PC-3 (cell line): ENCODE measurements at regions not wholly inside any gene's neighbourhood (a gene's known extent, or its start where the extent isn't known, plus 50 kb on each side); places are given as distances from the start of the nearest gene placed in this dataset.

Experiments used
- ATAC-seq: fragments of 200-7000 bp; cut with Tn5 transposase; 2 replicates; pipeline ENCODE4 v1.9.1; 2020; ENCODE audit warnings: mild to moderate bottlenecking, moderate library complexity
- BruUV-seq: library from RNA; stranded (reverse); fragments of 400-500 nt; replicated peaks from 2 replicates; lab custom pipeline; 2021; lab: Mats Ljungman, UMichigan
- CTCF ChIA-PET: fragments of 300-600 bp; sonication (Branson Sonifier 250); formaldehyde crosslinking; loops from one replicate; lab custom pipeline; 2022; ENCODE audit warnings: antibody characterized with exemption; lab: Charles Lee
- POLR2A ChIA-PET: fragments of 300-600 bp; sonication (Branson Sonifier 250); formaldehyde crosslinking; loops from one replicate; lab custom pipeline; 2022; ENCODE audit warnings: antibody characterized with exemption; ENCODE audit not compliant: unreplicated experiment; lab: Charles Lee
- DNase-seq: peaks from one replicate; pipeline ENCODE4 v3.0.0-alpha.2; 2015
- H2AFZ ChIP-seq: fragments of 300-600 bp; sonication (generic); 2 replicates; pipeline ENCODE4 v1.6.0; 2016; ENCODE audit warnings: antibody characterized with exemption, low read length
- H3F3A ChIP-seq: fragments of 300-600 bp; sonication (generic); one replicate; pipeline ENCODE4 v1.6.0; 2017; ENCODE audit warnings: antibody characterized with exemption, low read length, control low read depth, mild to moderate bottlenecking; ENCODE audit not compliant: unreplicated experiment
- H3K27ac ChIP-seq: fragments of 300-600 bp; sonication (generic); 2 replicates; pipeline ENCODE4 v1.5.1; 2016; ENCODE audit warnings: mild to moderate bottlenecking, low read length
- H3K27me3 ChIP-seq: fragments of 300-600 bp; sonication (generic); 2 replicates; pipeline ENCODE4 v1.6.1; 2016; ENCODE audit warnings: low read length, mixed read lengths
- H3K36me3 ChIP-seq: fragments of 300-600 bp; sonication (generic); 2 replicates; pipeline ENCODE4 v1.6.1; 2016; ENCODE audit warnings: low read depth, mixed run types, low read length, mixed read lengths
- H3K4me1 ChIP-seq: fragments of 300-600 bp; sonication (generic); 2 replicates; pipeline ENCODE4 v1.5.1; 2016; ENCODE audit warnings: low read length; ENCODE audit not compliant: insufficient read depth
- H3K4me2 ChIP-seq: fragments of 300-600 bp; sonication (generic); 2 replicates; pipeline ENCODE4 v1.6.0; 2016; ENCODE audit warnings: low read length
- H3K4me3 ChIP-seq: fragments of 300-600 bp; sonication (generic); 2 replicates; pipeline ENCODE4 v1.5.1; 2016; ENCODE audit warnings: mild to moderate bottlenecking, low read length, mixed read lengths
- H3K79me2 ChIP-seq: fragments of 300-600 bp; sonication (generic); 2 replicates; pipeline ENCODE4 v1.6.1; 2017; ENCODE audit warnings: low read length, mixed read lengths
- H3K9ac ChIP-seq: fragments of 300-600 bp; sonication (generic); 2 replicates; pipeline ENCODE4 v1.6.0; 2016; ENCODE audit warnings: mild to moderate bottlenecking, low read length
- H3K9me2 ChIP-seq: fragments of 300-600 bp; sonication (generic); replicated peaks from 2 replicates; pipeline ENCODE4 v1.6.1; 2016; ENCODE audit warnings: mixed run types, low read length, mixed read lengths
- H3K9me3 ChIP-seq: fragments of 300-600 bp; sonication (generic); 2 replicates; pipeline ENCODE4 v1.6.1; 2016; ENCODE audit warnings: low read length, mixed read lengths
- H4K20me1 ChIP-seq: fragments of 300-600 bp; sonication (generic); 2 replicates; pipeline ENCODE4 v1.6.1; 2016; ENCODE audit warnings: low read length, mixed read lengths
- CTCF ChIP-seq: fragments of 300-600 bp; sonication (generic); conservative IDR thresholded peaks from 2 replicates; pipeline ENCODE4 v1.5.1; 2017; ENCODE audit warnings: antibody characterized with exemption, low read depth, mild to moderate bottlenecking, low read length
- EZH2 ChIP-seq: fragments of 300-600 bp; sonication (generic); IDR thresholded peaks from one replicate; pipeline ENCODE4 v1.6.1; 2017; ENCODE audit warnings: antibody characterized with exemption, mild to moderate bottlenecking, low read length; ENCODE audit not compliant: unreplicated experiment
- EZH2phosphoT487 ChIP-seq: fragments of 300-600 bp; sonication (generic); IDR thresholded peaks from 2 replicates; pipeline ENCODE4 v1.6.1; 2018; ENCODE audit warnings: mild to moderate bottlenecking, antibody characterized with exemption, low read length, borderline replicate concordance
- intact Hi-C: fragments of 100-400 bp; cut with micrococcal nuclease; formaldehyde crosslinking; loops from 2 replicates; pipeline ENCODE4 v1.9.0; 2023

- Histone ChIP-seq H3K9ac (no peak overlapping the region), H3K36me3 (no peaks in the 10 kb centered on the region), H3K4me1 (no peaks in the 10 kb centered on the region), H2AFZ (no peak overlapping the region), H3K4me2 (no peak overlapping the region), H4K20me1 (no peaks in the 10 kb centered on the region), H3K9me3 (no peaks in the 10 kb centered on the region), H3K4me3 (no peak overlapping the region), H3K9me2 (no peaks in the 10 kb centered on the region), H3F3A (no peaks in the 10 kb centered on the region), H3K27me3 (no peaks in the 10 kb centered on the region), H3K27ac (no peak overlapping the region), H3K79me2 (no peaks in the 10 kb centered on the region)
- BruUV-seq = no TSS peak
- no peak for ATAC-seq
- TF ChIP-seq EZH2phosphoT487 (no peak), CTCF (no peak), EZH2 (no peak)
- POLR2A ChIA-PET = no interaction called here
- no peak for DNase-seq
- CTCF ChIA-PET = interaction anchor here (0.6 kb wide), 1 partner anchor 11 kb away, joined by 3 read pairs; no protein-coding TSS in a partner anchor
- intact Hi-C loops = no loop called here
These were observed 116.6 kb upstream of the BNC2 start for GRCh38 chr9:16987026-16987425.

- no peak for TF ChIP-seq CTCF
- no peak for TF ChIP-seq EZH2
- TF ChIP-seq EZH2phosphoT487 = no peak
- no peak overlapping the region for H3K4me3 ChIP-seq
- H3K4me2 ChIP-seq = no peak overlapping the region
- H3K9ac ChIP-seq = no peak overlapping the region
- no peaks in the 10 kb centered on the region for H3F3A ChIP-seq
- H3K79me2 ChIP-seq = no peaks in the 10 kb centered on the region
- ATAC-seq = no peak
- no peak overlapping the region for H3K27ac ChIP-seq
- H3K27me3 ChIP-seq = no peaks in the 10 kb centered on the region
- no peaks in the 10 kb centered on the region for H3K4me1 ChIP-seq
- DNase-seq = no peak
- no peaks in the 10 kb centered on the region for H3K9me2 ChIP-seq
- intact Hi-C loops = no loop called here
- BruUV-seq = no TSS peak
- CTCF ChIA-PET = interaction anchor here (0.6 kb wide), 1 partner anchor 11 kb away, joined by 3 read pairs; no protein-coding TSS in a partner anchor
- no peak overlapping the region for H2AFZ ChIP-seq
- H3K9me3 ChIP-seq = no peaks in the 10 kb centered on the region
- H4K20me1 ChIP-seq = no peaks in the 10 kb centered on the region
- POLR2A ChIA-PET = no interaction called here
- H3K36me3 ChIP-seq = no peaks in the 10 kb centered on the region
These were observed 116.1 kb upstream of the BNC2 start for GRCh38 chr9:16986556-16986955.

- ChIA-PET CTCF (no interaction called here), POLR2A (no interaction called here)
- intact Hi-C loops = no loop called here
- peak; percentile 75 for ATAC-seq
- no peak overlapping the region for H3K9ac ChIP-seq
- H4K20me1 ChIP-seq = no peaks in the 10 kb centered on the region
- TF ChIP-seq CTCF (no peak), EZH2 (no peak), EZH2phosphoT487 (no peak)
- no peaks in the 10 kb centered on the region for H3K79me2 ChIP-seq
- H3K4me1 ChIP-seq = no peaks in the 10 kb centered on the region
- H3K27me3 ChIP-seq = no peaks in the 10 kb centered on the region
- no peak overlapping the region for H3K4me2 ChIP-seq
- BruUV-seq = no TSS peak
- no peak overlapping the region for H3K27ac ChIP-seq
- peak; percentile 25 for DNase-seq
- no peak overlapping the region for H3K4me3 ChIP-seq
- H3K9me2 ChIP-seq = no peaks in the 10 kb centered on the region
- no peaks in the 10 kb centered on the region for H3K36me3 ChIP-seq
- 0 out of 2 replicates have a peak overlapping the region, but pooled peaks have one; percentile 34 for H2AFZ ChIP-seq
- H3K9me3 ChIP-seq = no peaks in the 10 kb centered on the region
- H3F3A ChIP-seq = no peaks in the 10 kb centered on the region
These were observed 115.3 kb upstream of the BNC2 start for GRCh38 chr9:16985559-16986348.
